ENCODE measurements at regions not wholly inside any gene's neighbourhood (a gene's known extent, or its start where the extent isn't known, plus 50 kb on each side); places are given as distances from the start of the nearest gene placed in this dataset.
A peak's percentile ranks its signal among the peaks of the same experiment; 100 is the strongest.

- DNase-seq = no peak
These were observed 459.8 kb downstream of the PMP22 start for GRCh38 chr17:14805348-14805747.

DNA sequence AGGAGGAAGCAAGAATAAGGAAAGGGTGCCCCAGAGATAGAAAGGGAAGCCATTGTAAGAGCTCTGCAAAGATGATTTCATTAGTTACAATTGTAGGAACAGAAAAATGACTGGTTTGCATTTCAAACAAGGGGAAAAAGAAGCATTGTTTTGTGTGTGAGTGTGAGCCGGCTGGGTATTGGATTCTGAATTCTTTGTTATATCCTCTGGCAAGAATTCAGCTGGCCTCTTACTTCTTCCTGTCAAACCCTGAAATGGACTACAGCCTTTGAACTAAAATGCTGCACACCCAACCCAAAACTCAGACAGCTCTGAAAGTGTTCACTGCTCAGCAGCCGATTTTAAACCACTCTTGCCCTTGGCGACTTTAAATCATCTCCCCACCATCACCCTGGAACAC is 461.3 kb downstream of the PMP22 start:
- no peak for DNase-seq

DNA sequence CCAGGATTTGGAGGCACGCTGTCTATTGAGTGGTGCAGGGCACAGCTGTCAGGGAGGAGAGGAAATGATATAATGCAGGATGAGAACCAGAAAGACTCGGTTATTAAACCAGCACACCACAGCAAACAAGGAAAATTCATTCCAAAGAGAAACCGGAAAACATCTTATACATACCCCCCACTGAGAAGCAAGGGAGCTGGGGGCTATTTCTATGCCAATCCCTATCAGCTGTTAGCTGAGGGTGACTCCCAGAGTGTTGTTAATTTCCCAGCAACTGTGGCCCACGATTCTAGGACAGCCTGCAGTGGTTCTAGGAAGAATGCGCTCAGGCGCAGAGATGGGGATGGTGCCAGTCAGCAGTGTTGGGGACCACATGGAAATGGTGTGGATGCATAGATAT is 467.3 kb downstream of the PMP22 start:
- DNase-seq = no peak

DNA sequence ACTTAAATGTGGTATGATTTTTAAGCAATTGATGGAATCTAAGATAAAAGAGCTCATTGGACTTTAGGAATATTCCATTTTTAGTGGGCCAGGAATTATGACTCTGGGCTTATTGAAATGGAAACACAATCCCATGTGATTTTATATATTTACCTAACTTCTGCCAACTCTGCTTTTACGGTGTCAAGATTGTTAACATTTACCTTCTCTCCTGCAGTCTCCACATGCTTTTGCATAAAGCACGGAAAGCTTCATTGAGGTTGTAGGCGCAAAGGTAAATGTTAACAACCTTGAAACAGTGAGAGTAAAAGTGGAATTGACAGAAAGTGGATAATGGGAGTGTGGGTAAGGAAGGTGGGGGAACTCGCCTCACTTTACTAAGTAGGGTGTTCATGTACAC is 468.1 kb downstream of the PMP22 start:
- no peak for DNase-seq

DNA sequence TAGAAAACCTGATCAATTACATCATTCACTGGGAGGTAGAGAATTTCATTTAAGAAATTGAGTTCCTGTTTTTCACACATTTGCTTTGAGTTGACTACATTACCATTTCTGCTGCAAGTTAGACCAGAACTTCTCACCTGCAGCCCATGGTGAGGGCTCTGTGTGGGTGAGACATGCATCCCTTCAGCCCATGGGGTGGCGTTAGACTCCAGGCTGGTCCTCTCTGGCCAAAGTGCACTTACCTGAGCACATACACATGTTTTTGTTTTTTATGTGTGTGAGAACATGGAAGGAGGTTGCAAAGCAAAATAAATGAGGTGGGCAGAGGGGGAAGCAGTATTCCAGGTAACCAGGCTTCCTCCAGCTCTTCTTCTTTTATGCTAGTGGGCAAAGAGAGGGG is 470.2 kb downstream of the PMP22 start:
- no peak for DNase-seq

- no peak for DNase-seq
These were observed 471.9 kb downstream of the PMP22 start for GRCh38 chr17:14793237-14793636.

- DNase-seq = peak; percentile 14
These were observed 472.4 kb downstream of the PMP22 start for GRCh38 chr17:14792746-14793145.

DNA sequence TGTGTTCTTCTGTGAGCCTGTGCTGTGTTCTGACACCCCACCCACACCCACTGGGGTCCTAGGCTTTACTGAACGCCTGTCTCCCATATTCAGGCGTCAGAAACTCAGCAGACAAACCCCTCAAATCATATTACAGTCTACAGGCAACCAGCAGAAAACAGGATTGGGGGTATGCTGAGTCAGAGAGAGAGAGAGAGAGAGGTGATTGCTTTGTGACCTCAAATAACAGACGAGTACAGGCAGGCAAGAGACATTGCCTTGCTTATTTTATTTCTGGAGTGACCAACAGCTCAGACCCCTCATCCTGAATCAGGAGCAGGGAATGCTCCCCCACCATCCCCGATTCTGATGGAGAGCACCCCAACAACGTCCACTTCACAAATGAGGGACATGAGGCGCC is 473.9 kb downstream of the PMP22 start:
- no peak for DNase-seq

GRCh38 chr17:14790521-14790920 is 474.6 kb downstream of the PMP22 start:
- no peak for DNase-seq

- DNase-seq = no peak
These were observed 480.0 kb downstream of the PMP22 start for GRCh38 chr17:14784997-14785696.

GRCh38 chr17:14781123-14781522 is 480.2 kb downstream of the HS3ST3B1 start:
- no peak for DNase-seq

DNA sequence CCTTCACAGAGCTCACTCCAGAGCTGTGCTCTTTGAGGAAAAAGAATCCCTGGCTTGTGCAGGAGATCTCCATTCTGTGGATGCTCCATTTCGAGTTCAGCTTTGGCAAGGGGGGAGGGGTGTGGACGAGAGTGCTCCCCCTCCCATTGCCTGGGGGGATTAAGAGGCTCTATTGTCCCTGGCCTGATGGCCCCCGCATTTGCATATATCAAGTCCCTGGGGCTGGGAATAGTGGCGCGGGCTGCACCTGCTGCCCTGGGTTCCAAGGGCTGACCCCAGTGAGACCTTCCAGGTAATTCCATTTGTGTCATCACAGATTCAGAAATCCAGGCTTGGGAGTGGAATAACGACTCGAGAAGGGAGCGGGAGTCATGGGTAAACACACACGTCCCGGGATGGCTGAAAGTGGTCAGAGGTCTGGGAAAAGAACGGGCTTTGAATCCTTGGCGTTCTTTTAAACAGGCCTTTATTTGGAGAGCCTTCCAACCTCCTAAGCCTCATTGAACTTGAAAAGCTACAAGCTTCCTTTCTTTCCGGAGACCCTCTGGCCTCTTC is 479.3 kb downstream of the HS3ST3B1 start:
- DNase-seq = no peak

DNA sequence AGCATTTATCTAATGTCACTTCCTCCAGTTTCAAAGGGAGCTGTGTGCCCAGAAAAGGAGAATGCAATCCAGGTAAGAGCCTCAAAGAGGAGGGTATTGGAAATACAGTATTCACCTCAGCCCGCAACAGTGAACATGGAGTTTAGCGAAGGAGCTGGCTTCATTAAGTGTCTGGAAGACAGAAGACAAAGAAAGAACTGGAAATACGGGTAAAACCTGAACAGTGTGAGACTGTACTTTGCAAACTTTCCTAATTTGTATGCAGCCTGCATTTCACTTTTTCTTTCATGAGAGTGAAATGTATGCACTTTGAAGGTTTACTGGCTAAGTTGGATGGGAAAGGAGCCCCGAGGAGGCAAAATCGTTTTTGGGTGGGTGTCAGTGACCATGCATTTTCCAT is 478.4 kb downstream of the HS3ST3B1 start:
- no peak for DNase-seq

GRCh38 chr17:14777291-14777690 is 476.4 kb downstream of the HS3ST3B1 start:
- DNase-seq = no peak

- DNase-seq = no peak
These were observed 475.9 kb downstream of the HS3ST3B1 start for GRCh38 chr17:14776791-14777190.

GRCh38 chr17:14775731-14776492 is 475.0 kb downstream of the HS3ST3B1 start:
- DNase-seq = no peak

- no peak for DNase-seq
These were observed 473.9 kb downstream of the HS3ST3B1 start for GRCh38 chr17:14774774-14775173.

DNA sequence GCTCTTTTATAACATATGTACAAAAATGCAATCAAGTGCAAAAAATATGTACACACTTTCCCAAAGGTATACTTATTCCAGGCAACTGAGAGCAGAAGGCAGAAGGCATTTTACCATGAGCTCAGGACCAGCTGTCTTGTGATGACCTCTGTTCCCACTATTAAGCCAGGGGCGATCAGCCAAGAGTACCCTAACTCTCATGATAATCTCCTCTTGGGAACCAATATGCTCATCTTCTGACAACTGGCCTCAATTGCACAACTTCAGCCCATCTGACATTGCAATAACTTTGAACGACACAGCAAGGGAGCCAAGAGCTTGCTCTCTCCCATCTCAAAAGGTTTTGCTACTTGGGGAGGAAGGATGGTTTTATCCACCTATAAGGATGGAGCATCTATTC is 471.9 kb downstream of the HS3ST3B1 start:
- DNase-seq = no peak

GRCh38 chr17:14771543-14771942 is 470.7 kb downstream of the HS3ST3B1 start:
- no peak for DNase-seq

DNA sequence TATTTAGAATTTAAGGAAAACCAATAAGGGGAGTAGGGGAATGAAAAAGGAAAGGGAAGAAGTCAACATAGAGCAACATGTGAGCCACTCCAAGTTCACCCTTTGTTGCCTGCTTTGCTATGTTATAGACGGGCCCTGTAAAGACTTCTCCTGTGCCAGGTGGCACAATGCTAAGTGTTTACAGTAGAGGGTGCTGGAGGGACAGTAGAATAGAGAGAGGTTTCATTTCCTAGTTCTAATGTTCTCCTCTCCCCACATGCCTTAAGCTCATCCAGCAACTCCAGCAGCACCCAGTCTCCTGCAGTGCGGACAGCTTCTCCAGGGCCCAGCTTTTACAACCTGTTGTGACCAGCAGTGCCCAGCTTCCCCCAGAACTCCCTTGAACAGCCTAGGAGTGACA is 468.0 kb downstream of the HS3ST3B1 start:
- no peak for DNase-seq

DNA sequence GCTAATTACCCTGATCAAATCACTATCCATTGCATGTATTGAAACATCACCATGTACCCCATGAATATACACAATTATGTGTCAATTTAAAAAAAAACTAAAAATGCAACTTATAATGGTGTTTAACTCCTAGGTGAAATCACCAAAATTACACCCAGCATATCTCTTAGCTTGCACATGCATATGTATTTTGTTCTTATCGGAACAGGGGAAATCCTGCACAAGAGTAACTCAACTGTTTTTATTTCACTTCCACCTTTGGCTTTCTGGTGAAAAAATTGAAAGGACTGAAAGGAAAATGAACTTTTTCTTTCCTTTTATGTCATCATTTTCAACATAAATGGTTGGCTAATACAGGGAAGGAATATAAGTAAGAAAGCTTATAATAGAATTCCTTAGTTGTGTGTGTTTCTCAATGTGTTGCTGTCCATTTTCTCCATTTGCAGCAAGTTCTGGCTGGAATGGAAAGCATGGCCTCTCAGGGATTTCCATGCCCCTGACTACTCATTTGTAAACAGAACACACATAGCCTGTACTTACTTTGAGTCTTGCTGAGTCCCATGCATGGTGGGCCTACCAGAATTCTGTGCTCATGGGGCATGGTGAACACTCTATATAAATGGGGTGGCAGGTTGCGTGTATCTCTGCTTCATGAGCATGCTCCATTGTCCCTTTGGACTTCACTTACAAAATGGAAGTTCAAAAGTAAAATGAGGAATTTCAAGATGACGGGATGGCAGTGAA is 462.0 kb downstream of the HS3ST3B1 start:
- DNase-seq = no peak

- no peak for DNase-seq
These were observed 460.0 kb downstream of the HS3ST3B1 start for GRCh38 chr17:14760719-14761411.

DNA sequence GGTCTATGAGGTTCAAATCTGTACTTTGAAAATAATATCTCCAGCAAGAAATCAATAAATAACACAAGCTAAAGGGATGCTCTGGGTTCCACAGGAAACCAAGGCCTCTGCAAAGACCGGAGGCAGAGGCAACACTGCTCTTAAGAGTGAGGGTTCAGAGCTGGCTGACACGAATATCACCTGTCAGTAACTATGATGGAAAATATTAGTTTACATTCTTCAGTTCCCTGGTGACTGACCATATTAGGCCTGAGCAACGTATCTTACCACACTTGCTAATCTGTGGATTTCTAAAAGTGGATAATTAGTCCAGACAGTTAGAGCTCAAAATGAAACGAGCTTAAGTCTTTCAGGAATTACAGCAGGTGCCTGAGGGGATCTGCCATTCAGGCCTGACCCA is 459.3 kb downstream of the HS3ST3B1 start:
- DNase-seq = no peak

Measured in NCI-H1105 treated with DMSO at 0.1 percent for 48 hours (cell line).